NCI-H1092 (cell line): ENCODE measurements at regions not wholly inside any gene's neighbourhood (a gene's known extent, or its start where the extent isn't known, plus 50 kb on each side); places are given as distances from the start of the nearest gene placed in this dataset.

ENCODE experiments used
- DNase-seq: peaks from one replicate; lab custom pipeline; 2025; lab: John Stamatoyannopoulos, UW

DNA sequence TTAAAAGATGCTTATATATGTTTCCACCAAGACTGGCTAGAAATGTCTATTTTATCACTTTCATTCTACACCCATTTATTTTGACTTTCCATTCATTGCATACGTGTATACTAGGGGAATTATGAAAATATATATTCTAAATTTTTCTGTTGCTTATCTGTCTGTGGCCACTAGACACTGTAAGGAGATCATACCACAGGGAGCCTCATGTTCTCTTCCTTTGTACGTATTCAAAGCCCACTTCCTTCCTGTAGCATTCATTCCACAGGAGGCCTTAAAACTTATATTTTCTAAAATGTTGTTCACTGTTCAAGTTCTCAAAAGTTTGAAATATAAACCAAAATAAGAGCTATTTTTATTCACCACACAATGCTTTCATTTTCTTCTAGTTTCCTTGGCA lies 1848.9 kb upstream of the TENM3 start:
- DNase-seq = no peak

DNA sequence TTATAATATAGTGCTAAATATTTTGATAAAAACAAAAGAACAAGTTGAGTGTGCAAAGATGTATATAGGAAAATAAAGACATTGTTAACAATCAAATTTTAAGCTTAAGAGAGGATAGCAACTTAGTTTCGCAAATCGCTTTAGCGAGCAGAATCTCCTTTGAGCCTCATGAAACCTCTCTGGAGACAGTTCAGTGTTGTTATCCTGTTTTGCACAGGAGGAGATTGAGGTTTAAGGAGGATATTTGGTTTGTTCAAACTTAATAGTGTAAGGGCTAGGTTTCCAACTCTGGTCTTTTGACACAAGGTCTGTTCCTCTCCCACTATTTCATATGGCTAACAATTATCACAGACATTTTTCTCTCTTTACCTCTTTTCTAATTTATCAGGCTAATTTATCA lies 1848.5 kb upstream of the TENM3 start:
- no peak for DNase-seq

DNA sequence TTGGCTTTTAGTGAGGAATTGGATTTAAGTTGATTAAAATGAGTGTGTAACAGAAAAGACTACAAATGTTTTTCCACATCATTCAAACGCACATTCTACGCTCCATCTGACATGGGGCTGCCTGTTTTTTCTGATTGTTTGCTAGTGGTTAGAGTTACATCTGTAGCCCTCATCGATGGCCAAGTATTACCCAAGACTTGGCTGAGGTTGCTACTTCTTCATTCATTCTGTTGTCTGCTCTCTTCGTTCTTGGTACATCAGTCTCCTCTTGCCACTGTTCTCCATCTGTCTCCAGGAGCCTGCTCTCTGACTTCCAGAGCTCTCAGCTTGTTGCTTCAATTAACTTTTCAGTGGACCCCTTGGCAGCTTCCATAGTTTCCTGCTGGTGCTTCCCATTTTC lies 1844.6 kb upstream of the TENM3 start:
- DNase-seq = no peak

DNA sequence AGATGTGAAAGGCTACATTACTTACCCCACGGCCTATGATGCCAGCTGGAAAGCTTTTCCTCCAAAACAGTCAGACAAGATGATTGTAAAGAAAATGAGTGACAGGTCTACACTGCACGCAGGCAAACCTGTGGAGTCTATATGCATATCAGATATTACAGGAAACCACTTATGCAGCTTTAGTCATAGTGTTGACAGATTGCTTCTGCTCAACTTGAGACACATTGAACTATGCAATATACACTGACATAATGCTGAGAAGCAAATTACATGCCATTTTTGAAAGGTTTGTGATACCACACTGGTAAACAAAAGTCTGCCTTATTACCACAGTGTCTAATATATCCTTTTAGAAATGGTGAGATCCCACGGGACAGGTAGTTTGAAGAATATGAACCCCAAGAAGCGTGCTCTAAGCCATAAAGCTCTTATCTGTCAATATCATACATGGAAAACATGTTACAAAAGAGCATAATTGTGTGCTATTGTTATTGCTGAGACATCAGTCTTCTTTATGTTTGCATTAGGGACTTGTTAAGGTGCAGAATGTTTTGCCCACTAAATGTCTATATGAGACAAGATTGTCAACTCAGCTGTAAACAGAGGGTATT lies 1835.8 kb upstream of the TENM3 start:
- no peak for DNase-seq

DNA sequence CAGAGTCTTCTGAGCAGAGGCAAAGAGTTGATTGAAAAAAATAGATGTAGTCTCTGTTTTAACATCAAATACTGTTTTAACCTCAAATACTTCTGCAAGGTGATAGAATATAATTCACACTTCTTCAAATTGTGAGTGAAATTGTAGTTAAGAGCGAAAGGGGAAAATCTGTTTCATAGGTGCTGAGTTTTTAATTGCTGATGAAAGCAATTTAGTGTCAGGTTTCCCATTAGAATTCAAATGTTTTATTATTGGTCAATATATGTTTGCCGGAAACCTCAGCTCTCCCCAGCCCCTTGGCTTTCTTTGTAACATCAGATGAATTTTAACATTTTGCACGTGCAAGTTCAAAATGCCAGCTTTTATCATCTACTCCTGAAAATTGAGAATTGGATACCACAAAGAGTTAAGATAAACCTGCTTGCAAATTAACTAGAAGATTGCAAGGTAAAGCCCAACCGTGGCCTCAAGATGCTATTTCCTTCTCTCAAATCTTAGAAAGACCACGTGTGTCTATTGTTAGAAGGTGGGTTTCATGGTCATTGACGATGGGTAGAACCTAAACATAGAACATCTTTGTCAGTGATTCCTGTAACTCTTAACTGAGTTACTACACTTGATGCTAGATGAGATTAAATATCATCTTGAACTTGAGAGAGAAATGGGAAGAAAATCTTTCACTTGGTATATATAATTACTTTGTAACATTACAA lies 1824.2 kb upstream of the TENM3 start:
- no peak for DNase-seq

DNA sequence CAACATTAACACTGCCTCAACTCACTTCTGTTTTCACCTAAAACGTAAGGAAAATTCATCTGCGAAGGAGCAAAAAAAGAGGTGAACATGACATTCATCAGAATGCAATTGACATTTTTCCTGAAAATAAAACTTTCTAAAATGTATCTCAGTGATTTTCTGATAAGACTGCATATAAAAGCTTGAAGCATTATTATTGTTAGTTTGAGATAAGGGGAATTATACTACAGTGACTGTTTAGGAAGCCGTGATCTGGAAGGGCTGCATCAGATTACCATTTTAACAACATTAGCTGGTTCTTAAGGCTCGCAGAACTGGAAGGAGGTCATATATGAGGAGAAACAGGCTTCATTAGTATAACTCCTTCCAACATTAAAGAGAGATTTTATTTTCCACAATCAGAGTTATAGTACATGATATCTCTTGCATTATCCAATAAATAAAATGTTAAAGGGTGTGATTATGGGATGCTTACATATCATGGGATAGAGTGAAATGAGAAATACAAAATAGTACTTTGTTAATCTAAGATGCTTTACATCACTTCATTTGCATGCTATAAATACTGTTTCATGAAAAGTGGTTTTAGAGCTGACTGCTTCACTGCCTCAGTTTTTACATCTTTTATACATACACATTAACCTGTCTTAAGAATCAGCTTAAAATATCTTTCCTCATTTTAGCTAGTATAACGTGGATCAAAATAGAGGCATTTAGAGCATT lies 1820.1 kb upstream of the TENM3 start:
- no peak for DNase-seq

DNA sequence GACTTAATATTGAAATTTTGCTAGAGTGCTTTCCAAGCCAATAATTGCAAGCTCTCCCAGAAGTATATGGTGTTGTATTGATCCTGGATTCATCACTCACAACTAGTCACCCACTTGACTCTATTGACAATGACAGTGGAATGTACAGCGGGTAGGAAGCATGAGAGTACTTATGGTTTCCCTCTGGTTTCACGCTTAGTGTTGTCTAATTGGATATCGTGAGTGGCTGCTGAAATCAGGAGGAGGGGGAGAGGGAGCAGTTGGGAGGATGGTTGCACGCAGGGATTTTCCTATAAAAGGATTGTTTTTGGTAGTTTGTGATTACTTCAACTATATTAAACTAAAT lies 1819.5 kb upstream of the TENM3 start:
- DNase-seq = no peak

DNA sequence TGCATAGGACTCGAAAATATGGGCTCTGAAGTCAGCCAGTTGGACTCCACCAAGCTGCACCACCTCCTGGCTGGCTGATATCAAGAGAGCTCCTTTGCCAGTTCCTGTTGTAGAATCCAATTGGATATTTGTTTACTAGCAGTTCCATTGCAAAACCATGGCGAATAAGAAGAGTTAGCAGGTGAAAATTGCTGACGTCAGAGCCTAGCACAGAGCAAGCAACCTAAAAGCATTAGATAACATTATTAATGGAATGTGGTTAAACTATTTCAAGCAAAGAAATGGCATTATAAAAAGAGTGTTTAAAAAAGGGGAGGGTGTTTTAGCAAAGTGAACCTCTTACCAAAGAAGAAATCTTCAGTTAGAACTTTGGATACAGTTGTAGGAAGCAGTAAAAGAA lies 1816.3 kb upstream of the TENM3 start:
- no peak for DNase-seq

DNA sequence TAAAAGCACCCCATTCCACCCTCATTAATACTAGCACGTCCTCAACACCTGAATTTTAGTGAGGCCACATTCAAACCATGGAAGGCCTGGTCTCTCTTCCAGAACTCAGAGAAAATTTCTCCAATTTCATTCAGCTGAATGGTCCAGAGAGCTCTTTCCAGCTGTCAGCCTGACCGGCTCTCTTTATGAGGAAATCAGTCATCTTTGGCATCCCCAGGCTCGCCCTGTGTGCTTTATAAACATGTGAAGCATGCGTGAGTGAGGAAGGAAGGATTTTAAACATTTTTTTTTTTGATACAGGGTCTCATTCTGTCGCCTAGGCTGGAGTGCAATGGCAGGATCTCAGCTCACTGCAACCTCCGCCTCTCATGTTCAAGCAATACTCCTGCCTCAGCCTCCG lies 1812.9 kb upstream of the TENM3 start:
- DNase-seq = no peak

DNA sequence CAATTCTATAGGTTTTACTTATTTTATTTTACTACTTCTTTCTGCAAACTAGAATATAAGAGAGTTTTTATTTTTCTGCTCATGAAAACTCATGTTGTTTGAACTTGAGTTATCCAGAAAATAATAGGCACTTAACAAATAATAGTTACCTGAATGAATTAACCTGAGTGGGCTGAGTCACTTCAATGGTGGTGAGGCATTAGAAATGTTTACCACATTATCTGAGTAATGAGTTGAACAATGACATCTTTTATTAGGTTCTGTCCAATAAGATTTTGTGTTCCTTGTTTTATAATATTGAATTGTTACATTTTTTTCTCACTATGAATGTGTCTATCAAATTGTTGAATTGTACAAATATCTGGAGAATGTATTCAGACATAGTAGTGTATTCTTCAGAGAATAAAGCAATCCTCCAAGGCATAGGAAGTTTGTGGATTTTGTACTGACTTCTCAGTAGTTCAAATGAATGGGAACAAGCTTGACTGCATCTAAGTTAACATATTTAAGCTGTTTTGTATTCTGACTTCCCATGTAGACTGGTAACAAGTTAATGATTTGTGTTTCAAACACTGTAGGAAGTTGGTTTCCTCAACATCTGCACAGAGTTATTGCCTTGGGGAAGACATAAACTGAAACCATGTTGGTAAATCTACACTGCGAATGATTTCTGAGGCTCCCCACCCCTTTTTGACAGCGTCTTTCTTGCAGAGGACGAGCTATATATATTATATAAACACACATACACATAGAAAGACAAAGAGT lies 1808.9 kb upstream of the TENM3 start:
- DNase-seq = no peak

DNA sequence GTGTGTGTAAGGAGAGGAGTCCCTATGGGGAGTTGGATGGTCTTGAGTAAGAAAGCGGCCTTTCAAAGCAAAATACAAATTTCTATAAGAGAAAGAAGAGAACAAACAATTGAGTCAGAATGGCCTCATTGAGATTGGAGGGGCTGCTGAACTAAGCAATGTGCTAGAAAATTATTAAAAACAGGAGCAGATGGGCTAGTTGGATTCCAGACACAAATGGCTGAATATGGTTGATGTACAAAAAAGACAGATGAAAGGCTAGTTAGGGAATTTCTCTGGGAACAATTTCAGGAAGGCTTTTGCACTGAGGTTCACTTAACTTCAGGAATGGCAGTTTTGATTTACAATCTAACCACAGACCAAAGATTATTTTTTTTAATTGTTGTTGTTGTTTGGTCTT lies 1806.8 kb upstream of the TENM3 start:
- no peak for DNase-seq

DNA sequence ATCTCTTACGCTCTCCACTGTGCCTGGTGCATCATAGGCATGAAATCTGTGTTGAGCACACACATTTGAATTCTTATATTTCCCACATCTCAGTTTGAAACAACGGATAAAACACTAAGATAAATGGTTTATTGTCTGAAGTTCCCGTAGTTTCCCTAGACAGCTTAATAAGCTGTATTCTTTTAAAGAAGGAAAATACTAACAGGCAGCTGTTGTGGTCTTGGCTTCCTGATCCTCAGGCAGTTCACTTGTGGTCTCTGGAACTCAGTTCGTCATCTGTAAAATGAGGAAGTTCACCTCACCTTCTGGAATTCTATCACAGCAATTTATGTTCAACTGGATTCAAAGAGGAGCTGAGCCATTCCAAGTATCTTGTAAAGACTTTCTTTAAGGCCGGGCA lies 1805.6 kb upstream of the TENM3 start:
- DNase-seq = no peak

DNA sequence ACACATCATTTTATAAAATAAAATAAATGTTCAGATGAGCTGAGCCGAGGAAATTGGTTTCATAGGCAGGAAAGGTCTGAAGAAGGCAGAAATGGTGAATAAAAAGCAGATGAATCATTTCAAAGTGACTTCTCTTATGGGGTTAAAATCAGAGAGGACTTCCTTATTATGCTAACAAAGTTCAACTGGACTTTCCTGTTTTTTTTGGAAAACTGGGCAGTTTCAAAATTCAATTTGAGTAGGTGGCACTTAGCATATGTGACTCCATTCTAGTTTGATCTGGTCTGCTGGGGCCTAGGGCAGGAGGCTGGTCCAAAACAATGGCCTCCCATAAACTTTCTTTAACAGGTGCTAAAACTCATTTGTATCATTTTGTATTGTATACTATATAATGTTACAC lies 1794.9 kb upstream of the TENM3 start:
- DNase-seq = no peak

DNA sequence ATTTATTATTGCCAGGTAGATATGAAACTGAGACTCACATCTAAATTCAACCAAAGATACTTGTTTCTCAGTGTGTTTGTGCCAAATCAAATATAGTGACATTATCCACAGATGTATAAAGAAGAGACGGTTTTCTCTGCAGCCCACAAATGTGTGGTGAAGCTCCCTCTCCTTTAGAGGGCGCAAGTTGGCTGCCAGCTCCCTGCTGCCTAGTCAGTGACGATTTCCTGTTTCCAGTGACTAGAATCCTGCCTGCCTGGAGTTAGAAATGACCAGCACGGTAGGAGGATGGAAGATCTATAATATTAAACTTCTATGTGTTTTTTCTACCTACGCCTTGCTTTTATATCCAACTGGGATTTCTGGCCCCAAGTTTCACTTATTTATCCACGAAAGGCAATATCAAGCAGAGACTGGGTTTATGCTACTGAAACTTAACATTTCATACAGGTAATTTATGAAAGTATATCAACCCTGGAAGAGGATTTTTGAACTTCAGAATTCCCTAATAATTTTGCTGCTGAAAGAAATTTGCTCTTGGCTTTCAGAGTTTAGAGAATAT lies 1793.7 kb upstream of the TENM3 start:
- DNase-seq = peak; percentile 59

DNA sequence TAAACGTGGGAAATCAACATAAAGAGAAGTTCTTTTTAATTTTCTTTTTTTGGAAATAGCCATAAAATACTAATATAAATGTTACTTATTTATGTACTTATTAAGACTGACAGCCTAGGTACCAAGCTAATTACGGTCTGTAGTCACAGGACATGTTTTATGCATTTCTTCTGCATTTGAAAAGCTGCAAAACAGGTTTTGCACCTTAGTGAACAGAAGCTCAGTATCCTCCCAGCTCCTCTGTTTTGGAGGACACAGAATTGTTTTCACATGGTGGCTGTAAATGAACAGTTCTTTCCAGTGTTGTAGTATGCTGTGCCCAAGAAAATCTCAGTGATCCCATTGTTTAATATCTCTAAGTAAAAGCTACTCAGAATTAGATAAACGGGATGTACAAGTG lies 1788.0 kb upstream of the TENM3 start:
- no peak for DNase-seq

DNA sequence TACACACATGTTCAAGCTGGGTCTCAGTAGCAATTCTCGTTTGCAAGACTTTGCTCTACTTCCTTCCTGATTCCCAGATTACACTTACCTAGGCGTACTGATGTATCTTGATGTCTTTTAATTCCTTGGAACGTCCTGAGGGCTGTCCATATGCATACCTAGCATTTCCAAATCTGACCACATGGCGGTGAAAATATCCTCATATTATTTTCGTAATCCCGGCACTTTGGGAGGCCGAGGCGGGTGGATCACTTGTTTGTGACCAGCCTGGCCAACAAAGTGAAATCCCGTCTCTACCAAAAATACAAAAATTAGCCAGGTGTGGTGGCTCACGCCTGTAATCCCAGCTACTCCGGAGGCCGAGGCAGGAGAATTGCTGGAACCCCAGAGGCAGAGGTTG lies 1786.3 kb upstream of the TENM3 start:
- DNase-seq = no peak

DNA sequence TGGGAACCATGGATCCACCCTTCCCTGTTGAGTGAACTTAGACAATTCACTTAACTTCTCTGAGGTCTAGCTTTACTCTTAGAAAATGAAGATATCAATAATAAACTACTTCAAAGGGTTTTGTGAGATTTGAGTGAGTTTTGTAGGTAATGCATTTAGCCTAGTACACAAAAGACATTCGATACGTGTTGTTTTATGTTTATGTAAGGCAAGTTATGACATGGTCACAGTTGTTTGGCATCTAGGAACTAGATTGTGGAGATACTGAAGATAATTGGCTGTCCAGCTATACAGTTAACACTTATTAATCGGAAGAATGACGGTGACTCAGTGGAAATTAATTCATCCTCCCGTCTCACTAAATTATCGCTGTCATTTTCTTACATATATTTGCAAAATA lies 1781.1 kb upstream of the TENM3 start:
- no peak for DNase-seq

DNA sequence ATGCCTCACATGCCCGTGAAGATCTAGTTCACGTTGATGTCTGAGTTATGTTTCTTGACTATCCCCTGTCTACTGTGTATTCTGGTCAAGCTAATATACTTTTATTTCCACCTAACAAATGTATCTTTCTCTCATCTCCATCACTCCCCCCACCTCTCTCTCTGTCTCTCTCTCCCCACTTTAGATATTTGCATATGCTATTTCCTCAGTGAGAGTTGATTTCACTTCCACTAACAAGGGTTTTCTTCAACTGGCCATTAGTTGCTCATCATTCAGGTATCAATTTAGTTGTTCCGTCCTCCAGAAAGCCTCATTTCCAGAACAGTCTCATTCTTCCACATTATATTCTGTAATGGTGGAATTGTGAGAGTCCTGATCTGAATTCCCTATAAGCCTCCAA lies 1777.8 kb upstream of the TENM3 start:
- no peak for DNase-seq

DNA sequence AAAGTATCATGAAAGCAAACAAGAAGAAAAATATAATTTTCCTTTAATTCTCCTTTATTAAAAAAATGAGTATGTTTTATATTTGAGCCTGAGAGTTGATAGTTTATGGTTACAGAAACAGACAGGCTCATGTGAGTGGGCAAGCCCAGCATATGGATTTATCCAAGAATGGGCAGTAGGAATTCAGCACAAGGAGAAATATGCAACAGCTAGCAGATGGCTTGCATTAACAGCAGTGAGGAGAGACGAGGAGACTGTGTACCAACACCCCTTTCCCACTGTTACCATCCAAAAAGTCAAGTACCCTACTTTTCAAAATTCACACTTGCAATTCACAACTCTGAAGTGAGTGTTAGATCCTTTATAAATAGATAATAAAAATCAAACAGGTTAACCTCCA lies 1760.2 kb upstream of the TENM3 start:
- DNase-seq = no peak

DNA sequence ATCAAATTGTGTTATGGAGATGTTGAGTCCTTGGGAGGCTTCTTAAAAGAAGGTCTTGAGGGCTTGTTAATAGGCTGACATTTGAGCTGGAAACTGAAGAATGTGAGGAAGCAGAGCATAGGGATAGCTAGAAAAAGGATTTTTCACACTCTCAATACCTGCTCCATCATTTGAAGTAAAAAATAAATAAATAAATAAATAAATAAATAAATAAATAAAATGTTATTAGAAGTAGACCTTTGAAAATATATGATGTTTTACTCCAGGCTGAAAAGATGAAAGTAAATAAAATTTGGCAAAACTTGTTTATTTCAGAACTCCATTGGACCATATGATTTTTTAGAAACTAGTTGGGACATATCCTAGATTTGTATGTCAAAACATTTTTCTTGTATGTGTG lies 1757.8 kb upstream of the TENM3 start:
- DNase-seq = no peak

DNA sequence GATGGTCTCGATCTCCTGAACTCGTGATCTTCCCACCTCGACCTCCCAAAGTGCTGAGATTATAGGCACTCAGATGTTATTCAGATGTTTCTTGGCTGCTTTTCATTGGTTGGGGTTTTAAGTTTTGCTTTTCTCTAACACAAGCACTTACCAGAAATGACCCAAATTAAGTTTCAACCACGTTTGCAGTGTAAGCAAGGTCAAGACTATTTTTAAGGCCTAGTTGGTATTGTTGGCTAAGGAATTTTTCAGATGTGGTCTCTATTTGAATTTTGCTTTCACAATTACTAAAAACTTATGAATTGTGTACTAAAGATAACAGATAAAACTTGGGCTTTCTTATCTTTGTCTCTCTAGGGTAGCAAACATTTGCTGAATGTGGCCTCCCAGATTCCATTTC lies 1756.9 kb upstream of the TENM3 start:
- no peak for DNase-seq

DNA sequence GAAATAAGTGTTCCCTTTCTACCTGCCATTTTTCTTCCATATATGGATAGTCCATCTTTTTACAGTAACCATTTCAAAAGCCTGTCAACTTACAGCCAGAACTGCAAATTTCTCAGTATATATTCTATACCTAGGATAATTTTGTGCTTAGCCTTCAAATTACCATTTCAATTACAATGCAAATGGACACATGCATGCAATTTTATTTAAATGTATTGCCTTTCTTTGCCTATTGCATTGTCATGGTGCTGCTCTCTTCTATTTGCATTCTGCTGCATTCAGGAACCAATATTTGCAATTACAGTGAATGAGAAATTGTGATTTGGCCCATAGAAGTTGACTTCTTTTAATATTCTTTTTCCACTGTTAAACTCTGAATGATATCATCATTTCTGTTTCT lies 1753.4 kb upstream of the TENM3 start:
- no peak for DNase-seq

DNA sequence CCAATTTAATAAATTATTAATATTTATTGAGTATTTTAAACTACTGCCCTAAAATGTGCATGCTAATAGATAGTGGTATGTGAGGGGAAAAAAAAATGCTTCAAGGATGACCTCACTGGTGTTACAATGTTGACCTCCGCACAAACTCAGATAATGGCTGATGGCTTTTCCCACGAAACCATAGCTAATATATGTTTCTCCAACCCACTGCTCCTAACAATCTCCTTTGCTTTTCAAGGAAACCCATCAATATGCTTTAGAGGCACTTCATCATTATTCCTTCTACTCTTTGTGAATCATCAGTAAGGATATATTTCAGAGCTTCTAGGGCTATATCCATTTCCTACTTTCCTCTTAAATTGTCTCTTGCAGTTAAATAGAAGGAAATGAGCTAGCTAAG lies 1752.0 kb upstream of the TENM3 start:
- DNase-seq = no peak
